Mesenchymal stem cell (in vitro differentiated cells and primary cell): ENCODE measurements at regions not wholly inside any gene's neighbourhood (a gene's known extent, or its start where the extent isn't known, plus 50 kb on each side); places are given as distances from the start of the nearest gene placed in this dataset.

Experiments
- DNase-seq: peaks from one replicate; pipeline ENCODE4 v3.0.0-alpha.2; 2013
- H2AFZ ChIP-seq: one replicate; pipeline ENCODE4 v1.6.1; 2013; ENCODE audit warnings: low read depth, mild to moderate bottlenecking, control low read depth, inconsistent platforms, low read length, moderate library complexity
- H2AK5ac ChIP-seq: 2 replicates; pipeline ENCODE4 v1.6.1; 2013; ENCODE audit warnings: low read length, moderate library complexity, mild to moderate bottlenecking, inconsistent platforms; ENCODE audit not compliant: severe bottlenecking
- H2BK120ac ChIP-seq: one replicate; pipeline ENCODE4 v1.6.1; 2013; ENCODE audit warnings: low read depth, mild to moderate bottlenecking, inconsistent platforms, low read length, moderate library complexity
- H2BK12ac ChIP-seq, 2 experiments: one replicate each; pipeline ENCODE4 v1.6.1; 2013; ENCODE audit warnings: inconsistent platforms in 2 of 2, low read length in 2 of 2, mild to moderate bottlenecking in 2 of 2, moderate library complexity in 2 of 2, control low read depth in 1 of 2
- H2BK15ac ChIP-seq: one replicate; pipeline ENCODE4 v1.6.1; 2013; ENCODE audit warnings: mild to moderate bottlenecking, low read depth, inconsistent platforms; ENCODE audit not compliant: poor library complexity, severe bottlenecking
- H2BK5ac ChIP-seq: 2 replicates; pipeline ENCODE4 v1.6.1; 2013; ENCODE audit warnings: low read depth, mild to moderate bottlenecking, low read length, control low read depth, inconsistent platforms; ENCODE audit not compliant: poor library complexity, severe bottlenecking
- H3K14ac ChIP-seq, 2 experiments: one replicate each; pipeline ENCODE4 v1.6.1; 2013; ENCODE audit warnings: inconsistent platforms in 2 of 2, low read length in 2 of 2, control low read depth in 1 of 2, mild to moderate bottlenecking in 1 of 2, moderate library complexity in 1 of 2
- H3K18ac ChIP-seq, 2 experiments: one replicate each; pipeline ENCODE4 v1.6.1; 2013; ENCODE audit warnings: inconsistent platforms in 2 of 2, low read length in 2 of 2, control low read depth in 1 of 2, low read depth in 1 of 2, mild to moderate bottlenecking in 1 of 2
- H3K23ac ChIP-seq, 2 experiments: one replicate each; pipeline ENCODE4 v1.6.1; 2013; ENCODE audit warnings: inconsistent platforms in 2 of 2, low read length in 2 of 2, mild to moderate bottlenecking in 2 of 2, moderate library complexity in 2 of 2, control low read depth in 1 of 2
- H3K27ac ChIP-seq: 2 replicates; pipeline ENCODE4 v1.5.1; 2013; ENCODE audit warnings: mild to moderate bottlenecking, moderate library complexity, low read length, control low read depth, inconsistent platforms; ENCODE audit not compliant: poor library complexity, severe bottlenecking
- H3K27me3 ChIP-seq, 2 experiments: 2 replicates each; pipeline versions ENCODE4 v1.6.1 to v1.7.0; 2013; ENCODE audit warnings: low read length in 2 of 2, mild to moderate bottlenecking in 2 of 2, moderate library complexity in 2 of 2, control low read depth in 1 of 2, inconsistent platforms in 1 of 2; ENCODE audit not compliant: control insufficient read depth in 1 of 2, insufficient read depth in 1 of 2
- H3K36me3 ChIP-seq, 2 experiments: 2 replicates each; pipeline versions ENCODE4 v1.6.1 to v1.7.0; 2013; ENCODE audit warnings: low read length in 2 of 2, control low read depth in 1 of 2, inconsistent platforms in 1 of 2, low read depth in 1 of 2, mild to moderate bottlenecking in 1 of 2; ENCODE audit not compliant: insufficient read depth in 2 of 2, control insufficient read depth in 1 of 2
- H3K4ac ChIP-seq, 2 experiments: one replicate each; pipeline ENCODE4 v1.6.1; 2013; ENCODE audit warnings: inconsistent platforms in 2 of 2, low read length in 2 of 2, mild to moderate bottlenecking in 2 of 2, moderate library complexity in 2 of 2, control low read depth in 1 of 2, low read depth in 1 of 2
- H3K4me1 ChIP-seq: 2 replicates; pipeline ENCODE4 v1.6.1; 2013; ENCODE audit warnings: low read depth, low read length, control low read depth; ENCODE audit not compliant: control insufficient read depth, insufficient read depth
- H3K4me2 ChIP-seq: 2 replicates; pipeline ENCODE4 v1.6.1; 2013; ENCODE audit warnings: low read length, mild to moderate bottlenecking, inconsistent platforms; ENCODE audit not compliant: poor library complexity, severe bottlenecking
- H3K4me3 ChIP-seq, 2 experiments: 2 replicates each; pipeline versions ENCODE4 v1.5.1 to v1.7.0; 2013; ENCODE audit warnings: low read length in 2 of 2, mild to moderate bottlenecking in 2 of 2, control low read depth in 1 of 2, low read depth in 1 of 2; ENCODE audit not compliant: insufficient read depth in 1 of 2
- H3K79me1 ChIP-seq: replicated peaks from 2 replicates; pipeline ENCODE4 v1.6.1; 2013; ENCODE audit warnings: mild to moderate bottlenecking, control low read depth, low read length, inconsistent platforms; ENCODE audit not compliant: poor library complexity, severe bottlenecking
- H3K9ac ChIP-seq: 2 replicates; pipeline ENCODE4 v1.7.0; 2013; ENCODE audit warnings: mild to moderate bottlenecking, low read length, moderate library complexity
- H3K9me3 ChIP-seq: 2 replicates; pipeline ENCODE4 v1.7.0; 2013; ENCODE audit warnings: mild to moderate bottlenecking, low read length; ENCODE audit not compliant: control insufficient read depth
- H4K8ac ChIP-seq: one replicate; pipeline ENCODE4 v1.6.1; 2013; ENCODE audit warnings: inconsistent platforms, mild to moderate bottlenecking, low read length, moderate library complexity
- H4K91ac ChIP-seq: one replicate; pipeline ENCODE4 v1.6.1; 2013; ENCODE audit warnings: mild to moderate bottlenecking, low read length, inconsistent platforms
- WGBS: methylation state at CpG from one replicate; pipeline ENCODE4 v1.1.7; 2013; ENCODE audit warnings: mixed read lengths; 5-methylcytosine and 5-hydroxymethylcytosine counted together

GRCh38 chr1:95366498-95366897 is 132.5 kb downstream of the RWDD3 start:
- no peaks in the 10 kb centered on the region for H3K4me1 ChIP-seq
- H3K79me1 ChIP-seq = no peaks in the 10 kb centered on the region
- H3K27me3 ChIP-seq = no peaks in the 10 kb centered on the region
- H2BK5ac ChIP-seq = no peak overlapping the region
- H3K4me3 ChIP-seq = no peak overlapping the region
- no peak overlapping the region for H4K8ac ChIP-seq
- H3K4ac ChIP-seq = no peak overlapping the region
- H4K91ac ChIP-seq = no peak overlapping the region
- DNase-seq = no peak
- H3K14ac ChIP-seq = no peak overlapping the region
- no peaks in the 10 kb centered on the region for H3K9me3 ChIP-seq
- H3K36me3 ChIP-seq = no peaks in the 10 kb centered on the region
- H3K9ac ChIP-seq = no peak overlapping the region
- no peak overlapping the region for H2AK5ac ChIP-seq
- H3K23ac ChIP-seq = no peak overlapping the region
- WGBS = 80% methylated on average over 1 of the region's 3 CpGs
- H2BK15ac ChIP-seq = no peak overlapping the region
- no peak overlapping the region for H2AFZ ChIP-seq
- no peak overlapping the region for H3K27ac ChIP-seq
- no peak overlapping the region for H2BK120ac ChIP-seq
- no peak overlapping the region for H3K4me2 ChIP-seq
- H3K18ac ChIP-seq = no peak overlapping the region
- H2BK12ac ChIP-seq = no peak overlapping the region

DNA sequence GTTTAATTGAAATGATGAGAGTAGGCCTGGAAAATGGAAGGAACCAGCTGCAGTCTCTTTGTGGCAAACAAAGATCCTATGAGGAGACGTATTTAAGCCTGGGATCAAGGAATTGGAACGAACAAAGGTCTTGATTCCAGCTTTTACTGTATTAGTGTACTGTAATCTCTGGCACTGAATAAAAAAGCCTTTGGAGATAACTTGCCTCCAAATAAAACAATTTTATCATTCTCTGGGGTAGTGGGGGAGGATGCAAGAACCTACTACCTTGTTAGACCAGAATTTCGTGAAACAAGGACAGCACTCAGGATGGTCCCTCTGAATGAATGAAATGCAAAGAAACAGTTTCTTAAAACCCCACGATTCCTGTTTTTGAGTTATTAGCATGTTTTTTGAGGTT is 134.2 kb downstream of the RWDD3 start:
- Histone ChIP-seq H3K36me3 (no peaks in the 10 kb centered on the region), H3K27ac (no peak overlapping the region), H3K18ac (no peak overlapping the region), H2BK5ac (no peak overlapping the region), H4K91ac (no peak overlapping the region), H3K9me3 (no peaks in the 10 kb centered on the region), H3K79me1 (no peaks in the 10 kb centered on the region), H4K8ac (no peak overlapping the region), H3K14ac (no peak overlapping the region), H3K4ac (no peak overlapping the region), H3K4me3 (no peak overlapping the region), H2BK15ac (no peak overlapping the region), H2BK12ac (no peak overlapping the region), H2AFZ (no peak overlapping the region), H3K27me3 (no peaks in the 10 kb centered on the region), H2AK5ac (no peak overlapping the region), H3K4me2 (no peak overlapping the region), H3K4me1 (no peaks in the 10 kb centered on the region), H2BK120ac (no peak overlapping the region), H3K23ac (no peak overlapping the region), H3K9ac (no peak overlapping the region)
- DNase-seq = no peak
- WGBS = 94% methylated on average over 2 of the region's 4 CpGs

DNA sequence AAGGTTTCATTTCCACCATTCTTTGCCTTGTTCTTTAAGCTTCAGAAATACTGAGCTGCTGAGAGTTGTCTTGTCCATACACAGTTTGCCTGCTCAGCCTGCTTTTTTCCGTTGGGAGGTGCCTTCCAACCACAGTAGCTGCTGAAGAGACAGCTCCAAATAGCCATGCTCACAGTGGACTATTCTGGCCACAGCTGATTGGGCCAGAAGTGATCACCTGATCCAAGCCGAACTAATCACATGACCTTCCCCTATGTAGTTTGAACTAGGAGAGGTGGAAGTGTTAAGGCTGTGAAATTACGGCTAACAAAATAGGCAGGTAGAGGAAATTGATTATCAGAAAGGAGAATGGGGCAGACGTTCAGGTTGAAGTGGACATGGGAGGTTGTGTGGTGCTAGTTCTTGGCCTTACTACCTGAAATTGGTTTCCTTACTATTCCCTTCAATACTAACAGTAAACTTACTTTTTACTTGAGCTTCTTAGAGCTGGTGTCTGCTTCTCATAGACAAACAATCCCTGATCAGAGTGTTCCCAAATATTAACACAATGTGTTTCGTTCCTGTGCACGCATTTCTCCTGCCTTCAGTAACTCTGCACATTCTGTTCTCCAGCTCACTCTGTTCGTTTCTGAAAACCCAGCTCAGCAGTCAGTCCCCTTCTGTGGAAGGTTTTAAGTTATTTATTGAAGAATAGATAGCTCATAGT is 136.1 kb downstream of the RWDD3 start:
- WGBS = 71% methylated on average over 4 of the region's 7 CpGs
- H4K91ac ChIP-seq = no peak overlapping the region
- no peaks in the 10 kb centered on the region for H3K9me3 ChIP-seq
- no peaks in the 10 kb centered on the region for H3K27me3 ChIP-seq
- H2AK5ac ChIP-seq = no peak overlapping the region
- no peak overlapping the region for H2BK12ac ChIP-seq
- H3K4ac ChIP-seq = no peak overlapping the region
- no peak overlapping the region for H3K9ac ChIP-seq
- no peaks in the 10 kb centered on the region for H3K4me1 ChIP-seq
- no peak overlapping the region for H2BK120ac ChIP-seq
- H2BK5ac ChIP-seq = no peak overlapping the region
- no peak overlapping the region for H3K4me3 ChIP-seq
- H3K23ac ChIP-seq = no peak overlapping the region
- no peak overlapping the region for H2BK15ac ChIP-seq
- H3K27ac ChIP-seq = no peak overlapping the region
- DNase-seq = no peak
- H3K36me3 ChIP-seq = no peaks in the 10 kb centered on the region
- H4K8ac ChIP-seq = no peak overlapping the region
- H3K18ac ChIP-seq = no peak overlapping the region
- no peak overlapping the region for H2AFZ ChIP-seq
- no peak overlapping the region for H3K14ac ChIP-seq
- no peaks in the 10 kb centered on the region for H3K79me1 ChIP-seq
- H3K4me2 ChIP-seq = no peak overlapping the region

- H2BK120ac ChIP-seq = no peak overlapping the region
- H3K4me2 ChIP-seq = no peak overlapping the region
- H4K8ac ChIP-seq = no peak overlapping the region
- H3K36me3 ChIP-seq = no peaks in the 10 kb centered on the region
- no peak overlapping the region for H3K9ac ChIP-seq
- H3K4me1 ChIP-seq = no peaks in the 10 kb centered on the region
- no peak overlapping the region for H3K4me3 ChIP-seq
- H2AK5ac ChIP-seq = no peak overlapping the region
- H3K23ac ChIP-seq = no peak overlapping the region
- H2AFZ ChIP-seq = no peak overlapping the region
- H2BK5ac ChIP-seq = no peak overlapping the region
- no peak overlapping the region for H4K91ac ChIP-seq
- H3K79me1 ChIP-seq = no peaks in the 10 kb centered on the region
- no peak overlapping the region for H3K14ac ChIP-seq
- DNase-seq = no peak
- 81% methylated on average over 10 of the region's 13 CpGs for WGBS
- no peak overlapping the region for H2BK15ac ChIP-seq
- H3K27me3 ChIP-seq = no peaks in the 10 kb centered on the region
- H3K18ac ChIP-seq = no peak overlapping the region
- no peak overlapping the region for H3K4ac ChIP-seq
- H3K9me3 ChIP-seq = no peaks in the 10 kb centered on the region
- no peak overlapping the region for H2BK12ac ChIP-seq
- H3K27ac ChIP-seq = no peak overlapping the region
Observed at GRCh38 chr1:95370691-95371562, 136.9 kb downstream of the RWDD3 start.
